ENCODE measurements at regions not wholly inside any gene's neighbourhood (a gene's known extent, or its start where the extent isn't known, plus 50 kb on each side); places are given as distances from the start of the nearest gene placed in this dataset.

DNA sequence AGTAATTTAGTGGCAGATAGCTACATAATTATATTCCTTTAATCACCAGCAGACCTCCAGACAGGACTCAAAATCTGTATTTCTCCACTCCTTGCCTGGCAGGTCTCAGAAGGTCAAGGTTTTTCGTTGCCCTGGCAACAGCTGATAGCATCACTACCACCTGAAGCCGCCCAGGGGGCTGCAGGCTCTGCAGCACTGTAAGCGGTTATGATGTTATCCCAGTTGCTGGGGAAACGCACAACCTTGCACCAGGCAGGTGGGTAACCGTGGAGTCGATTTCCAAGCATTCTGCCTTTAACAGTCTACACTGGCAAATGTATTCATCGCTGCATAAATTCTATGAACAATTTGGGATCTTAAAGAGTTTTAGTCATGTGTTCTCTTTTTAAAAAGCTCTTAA, 756.3 kb downstream of the NTRK3 start:
- Histone ChIP-seq H3K79me1 (ENCODE audit: low read depth in 1 of 2, low read length in 2 of 2) (no peaks in the 10 kb centered on the region), H3K9me3 (ENCODE audit: control insufficient read depth, insufficient read depth, low read length) (peaks cover 6% of the 10 kb centered on the region), H2BK5ac (ENCODE audit: low read depth, low read length, poor library complexity, severe bottlenecking) (no peak overlapping the region), H3K4me1 (ENCODE audit: control insufficient read depth, insufficient read depth, low read length) (no peaks in the 10 kb centered on the region), H3K9ac (ENCODE audit: low read depth, low read length) (no peak overlapping the region), H4K5ac (ENCODE audit: low read depth, low read length) (no peak overlapping the region), H3K9me1 (ENCODE audit: insufficient read depth, low read length) (no peaks in the 10 kb centered on the region), H3K4me3 (ENCODE audit: insufficient read depth, low read depth, low read length) (no peak overlapping the region), H3K18ac (ENCODE audit: low read depth, low read length) (no peak overlapping the region), H4K8ac (ENCODE audit: low read depth in 2 of 2, low read length in 2 of 2) (no peak overlapping the region), H3K27me3 (ENCODE audit: control insufficient read depth, insufficient read depth, low read length) (no peaks in the 10 kb centered on the region), H3K4me2 (ENCODE audit: low read depth, low read length) (no peak overlapping the region), H2AK9ac (replicated peaks; ENCODE audit: low read depth, low read length, poor library complexity) (no peak overlapping the region), H4K91ac (ENCODE audit: insufficient read depth, low read depth, low read length) (no peak overlapping the region), H2AFZ (replicated peaks; ENCODE audit: low read length, poor library complexity) (no peak overlapping the region), H3K36me3 (ENCODE audit: control insufficient read depth, insufficient read depth, low read length) (no peaks in the 10 kb centered on the region), H2BK20ac (ENCODE audit: low read depth, low read length) (no peak overlapping the region), H2BK120ac (ENCODE audit: low read depth, low read length) (no peak overlapping the region), H2AK5ac (ENCODE audit: low read depth, low read length) (no peak overlapping the region), H2BK15ac (ENCODE audit: low read depth, low read length) (no peak overlapping the region), H3K23ac (ENCODE audit: low read depth, low read length) (no peak overlapping the region), H3K56ac (ENCODE audit: extremely low read depth, insufficient read depth, low read length) (no peak overlapping the region), H4K20me1 (ENCODE audit: insufficient read depth, low read length) (no peaks in the 10 kb centered on the region), H3K4ac (ENCODE audit: low read depth, low read length) (no peak overlapping the region), H3K14ac (replicated peaks; ENCODE audit: low read depth, low read length) (no peak overlapping the region), H3K27ac (ENCODE audit: insufficient read depth, low read length) (no peak overlapping the region)
- in situ Hi-C loops (cut with MboI; ENCODE audit: low sequenced_read_pairs) (no loop called here), dilution Hi-C loops (cut with HindIII; ENCODE audit: low sequenced_read_pairs, unreplicated experiment) (no loop called here), intact Hi-C loops (cut with micrococcal nuclease) (no loop called here)
- ATAC-seq (ENCODE audit: low read depth), result no peak
- TF ChIP-seq CEBPB (IDR thresholded peaks at IDR 0.05; ENCODE audit: low read depth, low read length) (no peak), MAFK (IDR thresholded peaks at IDR 0.05; ENCODE audit: low read depth, low read length) (no peak), CHD1 (IDR thresholded peaks at IDR 0.05; ENCODE audit: low read depth, low read length) (no peak), RCOR1 (IDR thresholded peaks at IDR 0.05; ENCODE audit: insufficient replicate concordance, low read length) (no peak), RFX5 (IDR thresholded peaks at IDR 0.05; ENCODE audit: low read depth, low read length) (no peak), NFE2L2 (IDR thresholded peaks at IDR 0.05; ENCODE audit: low read depth, low read length) (no peak)
- TF ChIP-seq, protein P1, sequence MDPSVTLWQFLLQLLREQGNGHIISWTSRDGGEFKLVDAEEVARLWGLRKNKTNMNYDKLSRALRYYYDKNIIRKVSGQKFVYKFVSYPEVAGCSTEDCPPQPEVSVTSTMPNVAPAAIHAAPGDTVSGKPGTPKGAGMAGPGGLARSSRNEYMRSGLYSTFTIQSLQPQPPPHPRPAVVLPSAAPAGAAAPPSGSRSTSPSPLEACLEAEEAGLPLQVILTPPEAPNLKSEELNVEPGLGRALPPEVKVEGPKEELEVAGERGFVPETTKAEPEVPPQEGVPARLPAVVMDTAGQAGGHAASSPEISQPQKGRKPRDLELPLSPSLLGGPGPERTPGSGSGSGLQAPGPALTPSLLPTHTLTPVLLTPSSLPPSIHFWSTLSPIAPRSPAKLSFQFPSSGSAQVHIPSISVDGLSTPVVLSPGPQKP (IDR thresholded peaks at IDR 0.05; ENCODE audit: borderline replicate concordance, low read depth, low read length), result no peak
- BruUV-seq (replicated peaks), result no TSS peak
- ChIA-PET CTCF (no interaction called here), POLR2A (ENCODE audit: unreplicated experiment) (no interaction called here)
- no peak for DNase-seq
- no CpG with 5 or more reads among the region's 7 CpGs for WGBS, 2 experiments (ENCODE audit: extremely low coverage in 2 of 2, insufficient read length in 1 of 2)
